NCI-H146 treated with DMSO at 0.1 percent for 48 hours (cell line): ENCODE measurements at regions not wholly inside any gene's neighbourhood (a gene's known extent, or its start where the extent isn't known, plus 50 kb on each side); places are given as distances from the start of the nearest gene placed in this dataset.
"Not testable (repeated sequence)": the region's sequence is repeated elsewhere in the genome, so short reads cannot be mapped to it uniquely, and the experiment has no call there.

Experiments
- DNase-seq: peaks from one replicate; lab custom pipeline; 2025; ENCODE audit not compliant: unreplicated experiment; lab: John Stamatoyannopoulos, UW

- peak; percentile 48 for DNase-seq
Measured at GRCh38 chr17:72569148-72569946, 448.5 kb downstream of the SOX9 start.

- DNase-seq = no peak
Measured at GRCh38 chr17:72571813-72572396, 451.1 kb downstream of the SOX9 start.

GRCh38 chr17:72572604-72573491 lies 452.0 kb downstream of the SOX9 start:
- DNase-seq = no peak

- DNase-seq = not testable (repeated sequence)
Measured at GRCh38 chr17:72573492-72573801, 452.6 kb downstream of the SOX9 start.

GRCh38 chr17:72574675-72575510 lies 454.1 kb downstream of the SOX9 start:
- DNase-seq = no peak

GRCh38 chr17:72575542-72576233 lies 454.9 kb downstream of the SOX9 start:
- no peak for DNase-seq

GRCh38 chr17:72576289-72576759 lies 455.5 kb downstream of the SOX9 start:
- DNase-seq = no peak

GRCh38 chr17:72578817-72579470 lies 458.1 kb downstream of the SOX9 start:
- no peak for DNase-seq

GRCh38 chr17:72579990-72580320 lies 459.1 kb downstream of the SOX9 start:
- DNase-seq = no peak

GRCh38 chr17:72580321-72581127 lies 459.7 kb downstream of the SOX9 start:
- peak; percentile 93 for DNase-seq

- no peak for DNase-seq
Measured at GRCh38 chr17:72587156-72587555, 466.3 kb downstream of the SOX9 start.

GRCh38 chr17:72587773-72588511 lies 467.1 kb downstream of the SOX9 start:
- DNase-seq = peak; percentile 46

GRCh38 chr17:72588561-72588960 lies 467.7 kb downstream of the SOX9 start:
- DNase-seq = no peak

- peak; percentile 73 for DNase-seq
Measured at GRCh38 chr17:72588961-72589360, 468.1 kb downstream of the SOX9 start.

- DNase-seq = peak; percentile 37
Measured at GRCh38 chr17:72590382-72590781, 469.6 kb downstream of the SOX9 start.

GRCh38 chr17:72590882-72591281 lies 470.1 kb downstream of the SOX9 start:
- no peak for DNase-seq

- DNase-seq = no peak
Measured at GRCh38 chr17:72591289-72592241, 470.7 kb downstream of the SOX9 start.
